Transverse colon (tissue), 4 donors: ENCODE measurements at regions not wholly inside any gene's neighbourhood (a gene's known extent, or its start where the extent isn't known, plus 50 kb on each side); places are given as distances from the start of the nearest gene placed in this dataset.
"Not testable (repeated sequence)": the region's sequence is repeated elsewhere in the genome, so short reads cannot be mapped to it uniquely, and the experiment has no call there.

Experiments used
- DNase-seq: peaks from one replicate; pipeline ENCODE4 v3.0.0-alpha.2; 2019
- H3K27ac ChIP-seq, 4 donors: fragments of 200-600 bp; sonication (generic); 2 replicates each; pipeline ENCODE4 v1.5.1; 2016 to 2018; ENCODE audit warnings: inconsistent platforms in 4 of 4
- H3K27me3 ChIP-seq: fragments of 200-600 bp; sonication (generic); 2 replicates; pipeline ENCODE4 v1.5.1; 2017; ENCODE audit warnings: inconsistent platforms
- H3K36me3 ChIP-seq, 4 donors: fragments of 200-600 bp; sonication (generic); 2 replicates each; pipeline ENCODE4 v1.5.1; 2017 to 2019; ENCODE audit warnings: inconsistent platforms in 4 of 4
- H3K4me1 ChIP-seq, 4 donors: fragments of 200-600 bp; sonication (generic); 2 replicates each; pipeline ENCODE4 v1.5.1; 2017 to 2020; ENCODE audit warnings: inconsistent platforms in 4 of 4
- H3K4me3 ChIP-seq, 4 donors: fragments of 200-600 bp; sonication (generic); 1 replicate in 1 of 4; 2 replicates in 3 of 4; pipeline versions ENCODE4 v1.5.1 to v1.6.1; 2017 to 2019; ENCODE audit warnings: inconsistent platforms in 4 of 4
- H3K9me3 ChIP-seq, 2 donors: fragments of 200-600 bp; sonication (generic); 2 replicates each; pipeline ENCODE4 v1.5.1; 2017 to 2019; ENCODE audit warnings: inconsistent platforms in 2 of 2
- EP300 ChIP-seq: sonication (generic); formaldehyde crosslinking; IDR thresholded peaks from one replicate; pipeline ENCODE4 v1.6.1; 2017; ENCODE audit warnings: antibody characterized with exemption, low read depth
- POLR2A ChIP-seq: fragments of 450-650 bp; IDR thresholded peaks from one replicate; pipeline ENCODE4 v1.6.1; 2016; ENCODE audit warnings: antibody characterized with exemption, mild to moderate bottlenecking, moderate library complexity
- POLR2AphosphoS5 ChIP-seq, 3 donors: sonication (generic); formaldehyde crosslinking; IDR thresholded peaks; one replicate each; pipeline ENCODE4 v1.6.1; 2016; ENCODE audit warnings: antibody characterized with exemption in 3 of 3
- WGBS, 2 donors: methylation state at CpG; one replicate each; pipeline ENCODE4 v1.1.5; 2018; ENCODE audit warnings: low coverage in 1 of 2; 5-methylcytosine and 5-hydroxymethylcytosine counted together
- in situ Hi-C, 4 donors: fragments of 200-750 bp; cut with MboI; loops; one replicate each; pipeline versions ENCODE4 v1.15.0 to v1.15.1; 2017; ENCODE audit warnings: low sequenced_read_pairs in 3 of 4, low pct_ligation_motif_present in 1 of 4, low pct_unique_long_range_greater_than_20kb in 1 of 4
- intact Hi-C: fragments of 100-400 bp; cut with DNase I; formaldehyde crosslinking; loops from one replicate; pipeline ENCODE4 v1.15.1; 2023; ENCODE audit warnings: low total_unique reads
- TF ChIP-seq, protein P1 (sequence below), 5 experiments: fragments of 200-600 bp in 3 of 5; fragments of 450-650 bp in 2 of 5; sonication (generic) in 3 of 5; IDR thresholded peaks; 1 replicate in 2 of 5; 2 replicates in 3 of 5; pipeline ENCODE4 v1.5.1; 2016 to 2017; ENCODE audit warnings: antibody characterized with exemption in 5 of 5, inconsistent platforms in 3 of 5, mild to moderate bottlenecking in 2 of 5, moderate library complexity in 1 of 5

DNA sequence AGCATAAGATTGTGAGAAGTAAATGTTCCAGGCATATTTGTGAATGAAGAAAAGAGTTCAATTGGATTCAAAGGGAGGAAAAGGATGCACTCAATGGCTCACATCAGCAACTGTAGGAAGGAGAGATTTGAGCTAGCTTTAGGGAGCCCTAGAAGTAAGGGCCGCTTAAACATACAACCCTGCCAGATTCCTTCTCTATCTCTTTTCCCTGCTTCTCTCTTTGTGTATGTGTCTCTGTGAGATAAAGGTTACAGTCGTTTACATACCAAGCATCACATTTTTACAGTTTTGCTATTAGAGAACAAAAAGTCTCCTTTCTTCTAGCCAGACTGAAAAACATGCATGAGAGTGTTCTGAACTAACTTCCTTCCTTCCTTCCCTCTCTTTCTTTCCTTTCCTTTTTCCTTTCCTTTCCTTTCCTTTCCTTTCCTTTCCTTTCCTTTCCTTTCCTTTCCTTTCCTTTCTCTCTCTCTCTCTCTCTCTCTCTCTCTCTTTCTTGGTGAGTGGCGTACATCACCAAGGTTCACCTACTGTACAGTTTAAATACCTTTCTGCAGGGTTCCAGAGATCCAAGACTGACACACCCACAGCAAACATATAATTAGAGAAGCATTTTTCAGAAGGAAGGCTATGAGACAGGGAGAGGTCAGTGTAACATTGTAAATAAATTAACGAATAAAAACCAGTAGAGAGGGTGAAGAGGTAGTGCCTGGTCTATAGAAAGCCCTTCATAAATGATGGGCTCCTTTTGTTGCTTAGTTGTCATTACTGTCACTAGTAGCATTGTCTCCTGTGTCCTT lies 240.4 kb downstream of the ARL4A start:
- Histone ChIP-seq H3K9me3 (no peaks in the 10 kb centered on the region), H3K27ac (peak overlapping the region; percentile 24 to 46 (median 32)), H3K36me3 (no peaks in the 10 kb centered on the region), H3K4me3 (no peak overlapping the region), H3K4me1 (peaks cover 0 to 19% (median 8%) of the 10 kb centered on the region in 4 donors), H3K27me3 (no peaks in the 10 kb centered on the region)
- no peak for DNase-seq
- intact Hi-C loops (no loop called here), in situ Hi-C loops (no loop called here)
- TF ChIP-seq EP300, result no peak
- no peak for TF ChIP-seq POLR2AphosphoS5 (IDR thresholded peaks at IDR 0.05)
- TF ChIP-seq, protein P1, sequence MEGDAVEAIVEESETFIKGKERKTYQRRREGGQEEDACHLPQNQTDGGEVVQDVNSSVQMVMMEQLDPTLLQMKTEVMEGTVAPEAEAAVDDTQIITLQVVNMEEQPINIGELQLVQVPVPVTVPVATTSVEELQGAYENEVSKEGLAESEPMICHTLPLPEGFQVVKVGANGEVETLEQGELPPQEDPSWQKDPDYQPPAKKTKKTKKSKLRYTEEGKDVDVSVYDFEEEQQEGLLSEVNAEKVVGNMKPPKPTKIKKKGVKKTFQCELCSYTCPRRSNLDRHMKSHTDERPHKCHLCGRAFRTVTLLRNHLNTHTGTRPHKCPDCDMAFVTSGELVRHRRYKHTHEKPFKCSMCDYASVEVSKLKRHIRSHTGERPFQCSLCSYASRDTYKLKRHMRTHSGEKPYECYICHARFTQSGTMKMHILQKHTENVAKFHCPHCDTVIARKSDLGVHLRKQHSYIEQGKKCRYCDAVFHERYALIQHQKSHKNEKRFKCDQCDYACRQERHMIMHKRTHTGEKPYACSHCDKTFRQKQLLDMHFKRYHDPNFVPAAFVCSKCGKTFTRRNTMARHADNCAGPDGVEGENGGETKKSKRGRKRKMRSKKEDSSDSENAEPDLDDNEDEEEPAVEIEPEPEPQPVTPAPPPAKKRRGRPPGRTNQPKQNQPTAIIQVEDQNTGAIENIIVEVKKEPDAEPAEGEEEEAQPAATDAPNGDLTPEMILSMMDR (IDR thresholded peaks at IDR 0.05), result no peak
- TF ChIP-seq POLR2A, result no peak
- 49 to 56% methylated on average over 3 to 4 of the region's 4 CpGs for WGBS, 2 donors

DNA sequence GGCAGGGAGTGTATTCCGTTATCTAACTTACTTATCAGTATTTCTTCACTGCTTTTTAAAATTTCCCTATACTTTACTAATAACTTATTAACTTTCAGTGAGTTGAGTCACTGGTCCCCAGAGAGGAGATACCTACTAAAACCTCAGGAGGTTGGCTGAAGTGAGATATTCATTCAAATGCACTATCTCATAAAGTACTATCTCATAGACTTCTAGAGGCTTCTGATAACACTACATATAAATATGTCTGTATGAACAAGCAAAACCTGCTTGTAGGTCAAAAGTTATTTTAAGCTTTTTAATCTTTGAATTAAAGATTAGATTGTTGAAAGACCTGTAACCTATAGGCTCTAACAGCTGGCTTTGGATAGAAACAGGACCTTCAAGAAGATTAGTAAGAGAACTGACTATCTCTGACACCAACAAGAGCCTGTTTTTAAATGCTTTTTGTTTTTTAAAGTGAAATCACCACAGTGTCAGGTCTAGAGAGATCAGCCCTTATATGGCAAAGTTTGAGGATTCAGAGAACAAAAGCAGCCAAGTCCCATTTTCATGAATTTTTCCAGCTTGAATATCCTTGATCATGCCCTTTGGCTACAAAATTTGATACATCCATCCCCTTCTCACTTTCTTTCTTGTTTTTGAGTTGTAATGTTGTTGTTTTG lies 242.2 kb downstream of the ARL4A start:
- in situ Hi-C loops (no loop called here), intact Hi-C loops (no loop called here)
- H3K27ac ChIP-seq, result no peak overlapping the region
- no peaks in the 10 kb centered on the region for H3K36me3 ChIP-seq
- no peaks in the 10 kb centered on the region for H3K9me3 ChIP-seq
- H3K4me3 ChIP-seq, result no peak overlapping the region
- no peaks in the 10 kb centered on the region for H3K27me3 ChIP-seq
- DNase-seq, result no peak
- WGBS, 2 donors, result 89 to 90% methylated on average over 1 of the region's 1 CpG
- no peak for TF ChIP-seq POLR2AphosphoS5 (IDR thresholded peaks at IDR 0.05)
- TF ChIP-seq POLR2A, result no peak
- TF ChIP-seq EP300, result no peak
- TF ChIP-seq, protein P1 (IDR thresholded peaks at IDR 0.05), result no peak
- peaks cover 0 to 19% (median 8%) of the 10 kb centered on the region in 4 donors for H3K4me1 ChIP-seq

DNA sequence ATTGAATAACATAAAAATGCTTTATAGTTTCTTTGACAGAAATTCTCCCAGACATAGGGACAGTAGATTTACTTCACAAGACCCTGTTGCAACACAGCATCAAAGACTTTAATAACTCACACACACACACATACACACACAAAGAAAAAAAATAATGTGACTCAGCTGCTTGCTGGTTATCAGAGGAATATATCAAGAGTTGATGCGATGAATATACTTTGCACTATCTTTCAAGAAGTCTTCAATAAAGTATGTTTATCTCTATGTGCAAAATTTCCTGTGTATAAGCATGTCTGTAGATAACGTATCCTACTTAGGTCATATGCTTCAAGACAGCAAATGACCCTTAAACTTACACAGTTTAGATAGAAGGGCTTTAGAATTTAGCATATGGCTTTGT lies 243.1 kb downstream of the ARL4A start:
- H3K27ac ChIP-seq, result no peak overlapping the region

DNA sequence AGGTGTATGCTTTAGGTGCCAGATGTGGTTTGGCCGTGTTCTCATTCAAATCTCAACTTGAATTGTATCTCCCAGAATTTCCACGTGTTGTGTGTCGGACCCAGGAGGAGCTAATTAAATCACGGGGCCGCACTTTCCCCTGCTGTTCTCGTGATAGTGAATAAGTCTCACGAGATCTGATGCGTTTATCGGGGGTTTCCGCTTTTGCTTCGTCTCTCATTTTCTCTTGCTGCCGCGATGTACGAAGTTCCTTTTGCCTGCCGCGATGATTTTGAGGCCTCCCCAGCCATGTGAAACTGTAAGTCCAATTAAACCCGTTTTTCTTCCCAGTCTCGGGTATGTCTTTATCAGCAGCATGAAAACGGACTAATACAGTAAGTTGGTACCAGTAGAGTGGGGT lies 244.0 kb downstream of the ARL4A start:
- DNase-seq, H3K9me3 ChIP-seq, intact Hi-C loops, H3K4me3 ChIP-seq, H3K36me3 ChIP-seq, in situ Hi-C loops, H3K27me3 ChIP-seq, H3K27ac ChIP-seq: not testable (repeated sequence)
- peaks cover 0 to 19% (median 8%) of the 10 kb centered on the region in 4 donors for H3K4me1 ChIP-seq
- WGBS, 2 donors, result 88 to 91% methylated on average over 19 of the region's 19 CpGs

More for the DNA sequence above, 243.1 kb downstream of the ARL4A start:
- H3K27me3 ChIP-seq, result no peaks in the 10 kb centered on the region
- in situ Hi-C loops (no loop called here), intact Hi-C loops (no loop called here)
- TF ChIP-seq POLR2AphosphoS5 (IDR thresholded peaks at IDR 0.05) (no peak), POLR2A (no peak), EP300 (no peak)
- H3K36me3 ChIP-seq, result no peaks in the 10 kb centered on the region
- DNase-seq, result no peak
- H3K4me1 ChIP-seq, result peaks cover 0 to 19% (median 8%) of the 10 kb centered on the region in 4 donors
- no peak overlapping the region for H3K4me3 ChIP-seq
- WGBS, 2 donors, result 75 to 83% methylated on average over 2 of the region's 2 CpGs
- no peaks in the 10 kb centered on the region for H3K9me3 ChIP-seq

DNA sequence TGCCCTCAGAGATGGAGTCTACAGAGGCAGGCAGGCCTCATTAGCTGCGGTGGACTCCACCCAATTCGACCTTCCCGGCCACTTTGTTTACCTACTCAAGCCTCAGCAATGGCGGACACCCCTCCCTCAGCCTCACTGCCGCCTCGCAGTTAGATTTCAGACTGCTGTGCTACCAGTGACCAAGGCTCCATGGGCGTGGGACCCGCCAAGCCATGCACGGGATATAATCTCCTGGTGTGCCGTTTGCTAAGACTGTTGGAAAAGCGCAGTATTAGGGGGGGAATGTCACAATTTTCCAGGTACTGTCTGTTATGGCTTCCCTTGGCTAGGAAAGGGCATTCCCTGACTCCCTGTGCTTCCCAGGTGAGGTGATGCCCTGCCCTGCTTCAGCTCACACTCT lies 252.3 kb downstream of the ARL4A start:
- intact Hi-C loops (no loop called here), in situ Hi-C loops (no loop called here)
- H3K9me3 ChIP-seq, result no peaks in the 10 kb centered on the region
- no peak overlapping the region for H3K4me3 ChIP-seq
- no peak for DNase-seq
- peaks cover 0 to 19% (median 0%) of the 10 kb centered on the region in 4 donors for H3K4me1 ChIP-seq
- H3K27me3 ChIP-seq, result no peaks in the 10 kb centered on the region
- 90 to 92% methylated on average over 2 to 11 of the region's 11 CpGs for WGBS, 2 donors
- TF ChIP-seq POLR2A, result no peak
- no peak for TF ChIP-seq EP300
- no peak for TF ChIP-seq POLR2AphosphoS5 (IDR thresholded peaks at IDR 0.05)
- TF ChIP-seq, protein P1 (IDR thresholded peaks at IDR 0.05), result no peak
- H3K27ac ChIP-seq, result no peak overlapping the region
- H3K36me3 ChIP-seq, result no peaks in the 10 kb centered on the region
